ENCODE measurements at regions not wholly inside any gene's neighbourhood (a gene's known extent, or its start where the extent isn't known, plus 50 kb on each side); places are given as distances from the start of the nearest gene placed in this dataset.
"Not testable (repeated sequence)": the region's sequence is repeated elsewhere in the genome, so short reads cannot be mapped to it uniquely, and the experiment has no call there.

DNA sequence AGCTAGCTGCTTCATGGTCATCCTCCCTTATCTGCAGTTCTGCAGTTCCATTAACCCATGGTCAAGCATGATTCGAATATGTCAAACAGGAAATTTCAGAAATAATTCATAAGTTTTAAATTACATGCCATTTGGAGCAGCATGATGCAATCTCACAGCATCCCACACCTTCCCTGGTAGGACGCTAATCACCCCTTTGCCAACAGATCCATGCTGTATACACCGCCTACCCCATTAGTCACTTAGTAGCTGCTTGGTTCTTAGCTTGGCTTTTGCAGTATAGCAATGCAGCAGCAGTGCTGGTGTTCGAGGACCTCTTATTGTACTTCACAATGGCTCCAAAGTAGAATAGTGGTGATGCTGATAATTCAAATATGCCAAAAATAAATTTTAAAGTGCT is 739.7 kb upstream of the CDH9 start:
- TF ChIP-seq, protein P1, sequence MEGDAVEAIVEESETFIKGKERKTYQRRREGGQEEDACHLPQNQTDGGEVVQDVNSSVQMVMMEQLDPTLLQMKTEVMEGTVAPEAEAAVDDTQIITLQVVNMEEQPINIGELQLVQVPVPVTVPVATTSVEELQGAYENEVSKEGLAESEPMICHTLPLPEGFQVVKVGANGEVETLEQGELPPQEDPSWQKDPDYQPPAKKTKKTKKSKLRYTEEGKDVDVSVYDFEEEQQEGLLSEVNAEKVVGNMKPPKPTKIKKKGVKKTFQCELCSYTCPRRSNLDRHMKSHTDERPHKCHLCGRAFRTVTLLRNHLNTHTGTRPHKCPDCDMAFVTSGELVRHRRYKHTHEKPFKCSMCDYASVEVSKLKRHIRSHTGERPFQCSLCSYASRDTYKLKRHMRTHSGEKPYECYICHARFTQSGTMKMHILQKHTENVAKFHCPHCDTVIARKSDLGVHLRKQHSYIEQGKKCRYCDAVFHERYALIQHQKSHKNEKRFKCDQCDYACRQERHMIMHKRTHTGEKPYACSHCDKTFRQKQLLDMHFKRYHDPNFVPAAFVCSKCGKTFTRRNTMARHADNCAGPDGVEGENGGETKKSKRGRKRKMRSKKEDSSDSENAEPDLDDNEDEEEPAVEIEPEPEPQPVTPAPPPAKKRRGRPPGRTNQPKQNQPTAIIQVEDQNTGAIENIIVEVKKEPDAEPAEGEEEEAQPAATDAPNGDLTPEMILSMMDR (IDR thresholded peaks at IDR 0.05) = no peak
- no peak for TF ChIP-seq POLR2AphosphoS5 (IDR thresholded peaks at IDR 0.05)
- TF ChIP-seq EP300 (IDR thresholded peaks at IDR 0.05) = no peak
- no peak for TF ChIP-seq POLR2A (IDR thresholded peaks at IDR 0.05; ENCODE audit: low read depth)
- no peaks in the 10 kb centered on the region for H3K27me3 ChIP-seq
- no peaks in the 10 kb centered on the region for H3K4me1 ChIP-seq
- H3K27ac ChIP-seq (replicated peaks in 1 of 4) = no peak overlapping the region
- no peak overlapping the region for H3K4me3 ChIP-seq
- intact Hi-C loops (cut with DNase I) = no loop called here
- no peaks in the 10 kb centered on the region for H3K9me3 ChIP-seq
- no peak for DNase-seq (ENCODE audit: extremely low spot score)
- H3K36me3 ChIP-seq = no peaks in the 10 kb centered on the region
- 91% methylated on average over 4 of the region's 4 CpGs for WGBS

DNA sequence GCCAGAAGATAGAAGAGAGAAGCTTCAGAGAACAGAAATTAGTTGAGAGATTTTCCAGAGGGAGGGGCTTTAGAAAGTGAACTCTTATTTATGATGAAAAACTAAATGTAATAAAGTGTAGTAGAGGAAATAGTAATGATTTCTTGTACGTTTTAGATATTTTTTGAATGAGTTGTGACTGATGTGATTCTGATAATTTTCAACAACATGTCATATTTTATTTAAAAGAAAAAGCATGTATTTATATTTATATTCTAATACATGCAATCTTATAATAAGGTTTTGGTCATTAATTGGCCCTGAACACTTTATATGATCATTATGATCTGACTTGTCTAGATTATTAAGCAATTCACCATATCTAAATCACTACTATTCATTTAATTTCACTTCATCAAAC is 735.2 kb upstream of the CDH9 start:
- 60% methylated on average over 1 of the region's 1 CpG for WGBS
- H3K27me3 ChIP-seq = no peaks in the 10 kb centered on the region
- TF ChIP-seq, protein P1 (IDR thresholded peaks at IDR 0.05) = no peak
- no peak for TF ChIP-seq POLR2A (IDR thresholded peaks at IDR 0.05; ENCODE audit: low read depth)
- TF ChIP-seq EP300 (IDR thresholded peaks at IDR 0.05) = no peak
- no peak for TF ChIP-seq POLR2AphosphoS5 (IDR thresholded peaks at IDR 0.05)
- DNase-seq (ENCODE audit: extremely low spot score) = no peak
- H3K27ac ChIP-seq (replicated peaks in 1 of 4) = no peak overlapping the region
- intact Hi-C loops (cut with DNase I) = no loop called here
- no peaks in the 10 kb centered on the region for H3K9me3 ChIP-seq
- H3K36me3 ChIP-seq = no peaks in the 10 kb centered on the region
- H3K4me3 ChIP-seq = no peak overlapping the region
- H3K4me1 ChIP-seq = no peaks in the 10 kb centered on the region

DNA sequence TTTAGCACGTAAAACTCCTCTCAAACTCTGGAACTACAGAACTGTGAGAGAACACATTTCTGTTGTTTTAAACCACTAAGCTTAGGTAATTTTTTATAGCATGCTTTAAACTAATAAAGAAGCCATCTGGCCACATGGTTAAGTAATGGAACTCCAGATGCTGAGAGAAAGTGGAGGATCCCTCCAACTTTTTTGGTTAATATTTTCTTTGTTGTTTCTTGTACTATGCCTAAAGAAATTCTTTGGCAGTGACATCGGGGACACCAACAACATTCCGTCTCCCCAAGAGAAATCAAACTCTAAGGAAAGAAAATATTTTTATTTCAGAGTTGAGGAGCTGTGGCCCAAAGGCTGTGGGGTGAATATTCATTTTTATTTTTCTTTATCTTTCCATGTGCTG is 734.8 kb upstream of the CDH9 start:
- Histone ChIP-seq H3K9me3 (no peaks in the 10 kb centered on the region), H3K27me3 (no peaks in the 10 kb centered on the region), H3K4me1 (no peaks in the 10 kb centered on the region), H3K4me3 (no peak overlapping the region), H3K27ac (replicated peaks in 1 of 4) (no peak overlapping the region), H3K36me3 (no peaks in the 10 kb centered on the region)
- no peak for DNase-seq (ENCODE audit: extremely low spot score)
- intact Hi-C loops (cut with DNase I) = no loop called here
- no peak for TF ChIP-seq EP300 (IDR thresholded peaks at IDR 0.05)
- TF ChIP-seq POLR2A (IDR thresholded peaks at IDR 0.05; ENCODE audit: low read depth) = no peak
- no peak for TF ChIP-seq POLR2AphosphoS5 (IDR thresholded peaks at IDR 0.05)
- 77% methylated on average over 3 of the region's 3 CpGs for WGBS

DNA sequence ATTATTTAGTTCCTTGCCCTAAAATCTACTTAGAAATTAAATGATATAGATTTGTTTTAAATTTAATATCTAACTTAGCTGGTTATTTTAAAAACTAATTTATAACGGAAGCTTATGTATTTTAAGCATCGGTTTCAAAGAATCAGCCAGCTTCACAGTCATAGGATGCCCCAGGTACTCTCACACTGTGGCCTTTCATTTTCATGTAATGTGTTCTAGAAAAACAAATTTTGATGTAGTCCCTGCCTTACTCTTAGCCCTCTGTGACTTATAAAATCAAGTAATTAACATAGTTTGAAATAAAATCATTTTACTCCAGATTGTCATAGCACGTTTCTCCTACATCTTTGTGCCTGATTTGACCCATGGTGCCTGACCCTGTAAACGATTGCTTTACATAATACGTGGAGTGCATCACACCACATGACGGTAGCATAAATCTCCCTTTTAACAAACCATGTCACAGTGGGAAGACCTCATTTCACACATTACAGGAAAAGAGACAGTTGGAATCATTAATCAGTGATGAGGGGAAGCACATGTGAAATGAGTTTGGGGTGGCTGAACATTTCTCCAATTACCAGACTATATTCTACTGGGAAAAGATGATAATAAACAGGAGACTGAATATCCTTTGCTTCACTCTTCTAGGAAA is 731.5 kb upstream of the CDH9 start:
- Histone ChIP-seq H3K9me3 (no peaks in the 10 kb centered on the region), H3K36me3 (no peaks in the 10 kb centered on the region), H3K4me3 (no peak overlapping the region), H3K27ac (replicated peaks in 1 of 4) (no peak overlapping the region), H3K27me3 (no peaks in the 10 kb centered on the region), H3K4me1 (no peaks in the 10 kb centered on the region)
- 62% methylated on average over 6 of the region's 6 CpGs for WGBS
- TF ChIP-seq POLR2A (IDR thresholded peaks at IDR 0.05; ENCODE audit: low read depth) (no peak), POLR2AphosphoS5 (IDR thresholded peaks at IDR 0.05) (no peak), EP300 (IDR thresholded peaks at IDR 0.05) (no peak)
- TF ChIP-seq, protein P1 (IDR thresholded peaks at IDR 0.05) = no peak
- intact Hi-C loops (cut with DNase I) = no loop called here
- DNase-seq (ENCODE audit: extremely low spot score) = no peak

DNA sequence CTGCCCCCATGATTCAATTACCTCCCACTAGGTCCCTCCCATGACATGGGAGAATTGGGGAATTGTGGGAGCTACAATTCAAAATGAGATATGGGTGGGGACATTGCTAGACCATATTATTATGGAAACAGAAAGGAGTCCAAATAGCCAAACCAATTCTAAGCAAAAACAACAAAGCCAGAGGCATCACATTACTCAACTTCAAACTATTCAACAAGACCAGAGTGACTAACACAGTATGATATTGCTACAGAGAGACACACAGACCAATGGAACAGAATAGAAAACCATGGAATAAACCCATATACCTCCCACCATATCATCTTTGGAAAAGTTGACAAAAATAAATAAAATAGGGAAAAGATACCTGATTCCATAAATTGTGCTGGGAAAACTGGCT is 710.5 kb upstream of the CDH9 start:
- no peaks in the 10 kb centered on the region for H3K9me3 ChIP-seq
- no peak for DNase-seq (ENCODE audit: extremely low spot score)
- no peaks in the 10 kb centered on the region for H3K36me3 ChIP-seq
- H3K4me1 ChIP-seq = no peaks in the 10 kb centered on the region
- intact Hi-C loops (cut with DNase I) = no loop called here
- no peak for TF ChIP-seq POLR2A (IDR thresholded peaks at IDR 0.05; ENCODE audit: low read depth)
- TF ChIP-seq, protein P1 (IDR thresholded peaks at IDR 0.05) = no peak
- no peak for TF ChIP-seq POLR2AphosphoS5 (IDR thresholded peaks at IDR 0.05)
- H3K4me3 ChIP-seq = no peak overlapping the region
- no peak overlapping the region for H3K27ac ChIP-seq (replicated peaks in 1 of 4)
- H3K27me3 ChIP-seq = no peaks in the 10 kb centered on the region

DNA sequence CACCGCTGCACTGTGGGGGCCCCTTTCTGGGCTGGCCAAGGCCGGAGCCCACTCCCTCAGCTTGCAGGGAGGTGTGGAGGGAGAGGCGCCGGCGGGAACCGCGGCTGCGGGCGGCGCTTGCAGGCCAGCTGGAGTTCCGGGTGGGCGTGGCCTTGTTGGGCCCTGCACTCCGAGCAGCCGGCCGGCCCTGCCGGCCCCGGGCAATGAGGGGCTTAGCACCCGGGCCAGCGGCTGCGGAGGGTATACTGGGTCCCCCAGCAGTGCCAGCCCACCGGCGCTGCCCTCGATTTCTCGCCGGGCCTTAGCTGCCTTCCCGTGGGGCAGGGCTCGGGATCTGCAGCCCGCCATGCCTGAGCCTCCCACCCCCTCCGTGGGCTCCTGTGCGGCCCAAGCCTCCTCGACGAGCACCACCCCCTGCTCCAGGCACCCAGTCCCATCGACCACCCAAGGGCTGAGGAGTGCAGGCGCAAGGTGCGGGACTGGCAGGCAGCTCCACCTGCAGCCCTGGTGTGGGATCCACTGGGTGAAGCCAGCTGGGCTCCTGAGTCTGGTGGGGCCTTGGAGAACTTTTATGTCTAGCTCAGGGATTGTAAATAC is 705.1 kb upstream of the CDH9 start:
- DNase-seq (ENCODE audit: extremely low spot score); H3K36me3 ChIP-seq: not testable (repeated sequence)

More for the DNA sequence above, 705.1 kb upstream of the CDH9 start:
- H3K9me3 ChIP-seq; H3K27ac ChIP-seq (replicated peaks in 1 of 4); H3K4me3 ChIP-seq; intact Hi-C loops (cut with DNase I); H3K4me1 ChIP-seq; H3K27me3 ChIP-seq: not testable (repeated sequence)
- WGBS = 89% methylated on average over 8 of the region's 35 CpGs
